PFSK-1 (cell line): ENCODE measurements at regions not wholly inside any gene's neighbourhood (a gene's known extent, or its start where the extent isn't known, plus 50 kb on each side); places are given as distances from the start of the nearest gene placed in this dataset.

ENCODE experiments used
- FOXP2 ChIP-seq: optimal IDR thresholded peaks from 2 replicates; pipeline ENCODE3; 2011; ENCODE audit warnings: borderline replicate concordance, control low read depth, inconsistent platforms; ENCODE audit not compliant: insufficient read depth; ENCODE audit errors: extremely low read length, extremely low read depth
- POLR2AphosphoS5 ChIP-seq: IDR thresholded peaks from 2 replicates; pipeline ENCODE4 v1.6.1; 2012; ENCODE audit warnings: low read depth, mild to moderate bottlenecking, control low read depth, low read length, moderate library complexity
- SIN3A ChIP-seq: IDR thresholded peaks from 2 replicates; pipeline ENCODE4 v1.6.1; 2012; ENCODE audit warnings: mild to moderate bottlenecking, low read length, moderate library complexity, borderline replicate concordance; ENCODE audit not compliant: insufficient read depth
- TAF1 ChIP-seq: IDR thresholded peaks from 2 replicates; pipeline ENCODE4 v1.6.1; 2012; ENCODE audit warnings: low read length, control low read depth, borderline replicate concordance; ENCODE audit not compliant: insufficient read depth
- TF ChIP-seq, protein P1 (sequence below), 2 experiments: IDR thresholded peaks; 2 replicates each; pipeline versions ENCODE4 v1.6.1 to v1.8.0; 2011 to 2012; ENCODE audit warnings: low read depth in 2 of 2, low read length in 2 of 2, control low read depth in 1 of 2, inconsistent platforms in 1 of 2, mild to moderate bottlenecking in 1 of 2, moderate library complexity in 1 of 2; ENCODE audit not compliant: insufficient read depth in 1 of 2

- TF ChIP-seq TAF1: no peak
- TF ChIP-seq POLR2AphosphoS5: no peak
- TF ChIP-seq SIN3A: no peak
- no peak for TF ChIP-seq FOXP2
- TF ChIP-seq, protein P1, sequence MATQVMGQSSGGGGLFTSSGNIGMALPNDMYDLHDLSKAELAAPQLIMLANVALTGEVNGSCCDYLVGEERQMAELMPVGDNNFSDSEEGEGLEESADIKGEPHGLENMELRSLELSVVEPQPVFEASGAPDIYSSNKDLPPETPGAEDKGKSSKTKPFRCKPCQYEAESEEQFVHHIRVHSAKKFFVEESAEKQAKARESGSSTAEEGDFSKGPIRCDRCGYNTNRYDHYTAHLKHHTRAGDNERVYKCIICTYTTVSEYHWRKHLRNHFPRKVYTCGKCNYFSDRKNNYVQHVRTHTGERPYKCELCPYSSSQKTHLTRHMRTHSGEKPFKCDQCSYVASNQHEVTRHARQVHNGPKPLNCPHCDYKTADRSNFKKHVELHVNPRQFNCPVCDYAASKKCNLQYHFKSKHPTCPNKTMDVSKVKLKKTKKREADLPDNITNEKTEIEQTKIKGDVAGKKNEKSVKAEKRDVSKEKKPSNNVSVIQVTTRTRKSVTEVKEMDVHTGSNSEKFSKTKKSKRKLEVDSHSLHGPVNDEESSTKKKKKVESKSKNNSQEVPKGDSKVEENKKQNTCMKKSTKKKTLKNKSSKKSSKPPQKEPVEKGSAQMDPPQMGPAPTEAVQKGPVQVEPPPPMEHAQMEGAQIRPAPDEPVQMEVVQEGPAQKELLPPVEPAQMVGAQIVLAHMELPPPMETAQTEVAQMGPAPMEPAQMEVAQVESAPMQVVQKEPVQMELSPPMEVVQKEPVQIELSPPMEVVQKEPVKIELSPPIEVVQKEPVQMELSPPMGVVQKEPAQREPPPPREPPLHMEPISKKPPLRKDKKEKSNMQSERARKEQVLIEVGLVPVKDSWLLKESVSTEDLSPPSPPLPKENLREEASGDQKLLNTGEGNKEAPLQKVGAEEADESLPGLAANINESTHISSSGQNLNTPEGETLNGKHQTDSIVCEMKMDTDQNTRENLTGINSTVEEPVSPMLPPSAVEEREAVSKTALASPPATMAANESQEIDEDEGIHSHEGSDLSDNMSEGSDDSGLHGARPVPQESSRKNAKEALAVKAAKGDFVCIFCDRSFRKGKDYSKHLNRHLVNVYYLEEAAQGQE (IDR thresholded peaks at IDR 0.05; ENCODE audit: insufficient read depth in 1 of 2, low read depth in 2 of 2, low read length in 2 of 2): no peak
Observed at GRCh38 chr13:107373551-107373950, 805.6 kb upstream of the ARGLU1 start.

- TF ChIP-seq TAF1 (no peak), SIN3A (no peak), POLR2AphosphoS5 (no peak), FOXP2 (no peak)
- TF ChIP-seq, protein P1 (IDR thresholded peaks at IDR 0.05; ENCODE audit: insufficient read depth in 1 of 2, low read depth in 2 of 2, low read length in 2 of 2): no peak
Observed at GRCh38 chr13:107370015-107370785, 802.3 kb upstream of the ARGLU1 start.

GRCh38 chr13:107367258-107367657 is 799.3 kb upstream of the ARGLU1 start:
- TF ChIP-seq POLR2AphosphoS5: no peak
- TF ChIP-seq, protein P1 (IDR thresholded peaks at IDR 0.05; ENCODE audit: insufficient read depth in 1 of 2, low read depth in 2 of 2, low read length in 2 of 2): no peak
- no peak for TF ChIP-seq FOXP2
- TF ChIP-seq TAF1: no peak
- TF ChIP-seq SIN3A: no peak

DNA sequence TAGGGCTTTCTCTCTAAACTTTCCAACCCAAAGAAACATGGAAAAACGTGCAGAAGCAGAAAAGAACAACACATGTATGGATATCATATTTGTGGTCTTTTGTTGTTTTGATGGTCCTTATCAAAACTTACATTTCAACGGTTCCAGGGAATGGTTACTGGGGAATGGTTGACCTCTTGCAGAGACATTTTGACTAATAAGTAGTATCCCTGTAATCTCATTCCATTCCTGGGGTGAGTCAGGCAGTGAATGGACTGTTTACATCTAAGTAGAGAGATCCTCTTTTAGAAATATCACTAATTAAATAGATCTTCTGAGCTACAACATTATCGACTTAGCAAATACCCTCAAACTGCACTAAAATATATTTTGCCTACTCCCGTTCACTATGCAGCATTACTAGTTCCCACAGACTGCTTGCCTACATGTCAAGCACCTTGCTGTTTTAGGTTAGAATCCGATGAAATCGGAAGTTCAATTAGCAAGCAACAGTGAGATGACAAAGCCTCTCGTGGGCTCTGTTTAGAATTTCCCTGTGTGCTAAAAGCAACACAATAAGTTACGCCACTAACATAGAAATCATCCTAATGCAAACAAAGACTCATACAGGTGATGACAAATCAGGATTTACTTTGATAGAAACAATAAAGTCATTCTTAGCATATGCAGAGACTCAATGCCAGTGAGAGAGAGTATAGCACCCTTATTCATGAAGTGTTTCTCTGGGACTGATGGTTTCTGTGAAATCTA is 797.7 kb upstream of the ARGLU1 start:
- TF ChIP-seq, protein P1 (IDR thresholded peaks at IDR 0.05; ENCODE audit: insufficient read depth in 1 of 2, low read depth in 2 of 2, low read length in 2 of 2): no peak
- no peak for TF ChIP-seq POLR2AphosphoS5
- no peak for TF ChIP-seq SIN3A
- no peak for TF ChIP-seq TAF1
- no peak for TF ChIP-seq FOXP2
